GM23338 (cell line): ENCODE measurements at regions not wholly inside any gene's neighbourhood (a gene's known extent, or its start where the extent isn't known, plus 50 kb on each side); places are given as distances from the start of the nearest gene placed in this dataset.

Experiments used
- ATAC-seq: fragments of 200-7000 bp; cut with Tn5 transposase; 3 replicates; pipeline ENCODE4 v1.9.1; 2020
- DNase-seq: peaks from one replicate; pipeline ENCODE4 v3.0.0-alpha.2; 2015; ENCODE audit warnings: low spot score
- H2AFZ ChIP-seq: fragments of 200-600 bp; sonication (generic); 2 replicates; pipeline ENCODE4 v1.8.0; 2016; ENCODE audit warnings: antibody characterized with exemption, mild to moderate bottlenecking, moderate library complexity
- H3F3A ChIP-seq: fragments of 200-600 bp; sonication (generic); replicated peaks from 2 replicates; pipeline ENCODE4 v1.8.0; 2017; ENCODE audit warnings: antibody characterized with exemption, mixed run types, low read depth
- H3K27ac ChIP-seq: fragments of 200-600 bp; sonication (generic); 2 replicates; pipeline ENCODE4 v1.6.1; 2016; ENCODE audit warnings: low read depth
- H3K27me3 ChIP-seq: fragments of 200-600 bp; sonication (generic); 2 replicates; pipeline ENCODE4 v1.8.0; 2016; ENCODE audit warnings: mild to moderate bottlenecking, mixed run types, moderate library complexity; ENCODE audit not compliant: insufficient read depth
- H3K36me3 ChIP-seq: fragments of 200-600 bp; sonication (generic); 2 replicates; pipeline ENCODE4 v1.8.0; 2016; ENCODE audit warnings: mild to moderate bottlenecking; ENCODE audit not compliant: insufficient read depth
- H3K4me1 ChIP-seq: fragments of 200-600 bp; sonication (generic); 2 replicates; pipeline ENCODE4 v1.8.0; 2016; ENCODE audit warnings: mild to moderate bottlenecking, moderate library complexity; ENCODE audit not compliant: insufficient read depth
- H3K4me2 ChIP-seq: fragments of 200-600 bp; sonication (generic); 2 replicates; pipeline ENCODE4 v1.7.1; 2017; ENCODE audit warnings: mixed run types
- H3K4me3 ChIP-seq: fragments of 200-600 bp; sonication (generic); 2 replicates; pipeline ENCODE4 v1.6.1; 2016; ENCODE audit warnings: mixed run types
- H3K79me2 ChIP-seq: fragments of 200-600 bp; sonication (generic); replicated peaks from 2 replicates; pipeline ENCODE4 v1.8.0; 2017; ENCODE audit warnings: mild to moderate bottlenecking; ENCODE audit not compliant: insufficient read depth
- H3K9me2 ChIP-seq: fragments of 200-600 bp; sonication (generic); 2 replicates; pipeline ENCODE4 v1.8.0; 2017; ENCODE audit not compliant: insufficient read depth
- H4K20me1 ChIP-seq: fragments of 200-600 bp; sonication (generic); replicated peaks from 2 replicates; pipeline ENCODE4 v1.8.0; 2017; ENCODE audit warnings: mild to moderate bottlenecking; ENCODE audit not compliant: insufficient read depth
- H3K27ac Mint-ChIP-seq: 2 replicates; pipeline ENCODE4 v1.8.0; 2020; ENCODE audit warnings: inconsistent platforms, mild to moderate bottlenecking, moderate library complexity, mixed read lengths
- H3K27me3 Mint-ChIP-seq: 3 replicates; pipeline ENCODE4 v1.8.0; 2022; ENCODE audit warnings: low read depth, mild to moderate bottlenecking, moderate library complexity, mixed read lengths, inconsistent platforms; ENCODE audit not compliant: insufficient read depth, poor library complexity
- H3K36me3 Mint-ChIP-seq: 3 replicates; pipeline ENCODE4 v1.8.0; 2021; ENCODE audit warnings: low read depth, mild to moderate bottlenecking, inconsistent platforms, moderate library complexity, mixed read lengths
- H3K4me1 Mint-ChIP-seq: 3 replicates; pipeline ENCODE4 v1.8.0; 2020; ENCODE audit warnings: mild to moderate bottlenecking, inconsistent platforms, mixed read lengths
- H3K4me3 Mint-ChIP-seq: 3 replicates; pipeline ENCODE4 v1.8.0; 2021; ENCODE audit warnings: moderate library complexity, mild to moderate bottlenecking, inconsistent platforms, mixed read lengths
- H3K9me3 Mint-ChIP-seq: 3 replicates; pipeline ENCODE4 v1.8.0; 2020; ENCODE audit warnings: moderate library complexity, mild to moderate bottlenecking, inconsistent platforms, mixed read lengths
- CREB1 ChIP-seq: fragments of 250-450 bp; sonication (Bioruptor Pico); IDR thresholded peaks from 2 replicates; pipeline ENCODE4 v1.5.0; 2020; ENCODE audit warnings: low read depth, mild to moderate bottlenecking, moderate library complexity
- CTCF ChIP-seq, 2 experiments: fragments of 200-600 bp in 1 of 2; sonication (generic) in 1 of 2; conservative IDR thresholded peaks; 2 replicates each; pipeline versions ENCODE4 v1.5.1 to v1.6.1; 2016 to 2017; ENCODE audit warnings: antibody characterized with exemption in 2 of 2, low read depth in 2 of 2, mild to moderate bottlenecking in 2 of 2, moderate library complexity in 1 of 2
- ETS1 ChIP-seq: IDR thresholded peaks from 2 replicates; pipeline ENCODE4 v1.6.1; 2016; ENCODE audit warnings: antibody characterized with exemption
- EZH2phosphoT487 ChIP-seq: fragments of 200-600 bp; sonication (generic); IDR thresholded peaks from one replicate; pipeline ENCODE4 v1.8.1; 2018; ENCODE audit warnings: antibody characterized with exemption; ENCODE audit not compliant: unreplicated experiment
- JUNB ChIP-seq: IDR thresholded peaks from one replicate; pipeline ENCODE4 v1.6.1; 2016; ENCODE audit warnings: antibody characterized with exemption; ENCODE audit not compliant: unreplicated experiment
- NANOG ChIP-seq: IDR thresholded peaks from 2 replicates; pipeline ENCODE4 v1.6.1; 2016; ENCODE audit warnings: antibody characterized with exemption, borderline replicate concordance
- STAT1 ChIP-seq: IDR thresholded peaks from one replicate; pipeline ENCODE4 v1.6.1; 2016; ENCODE audit warnings: antibody characterized with exemption; ENCODE audit not compliant: unreplicated experiment
- ZNF114 ChIP-seq: fragments of 250-450 bp; sonication (Bioruptor Pico); IDR thresholded peaks from 2 replicates; pipeline ENCODE4 v1.5.0; 2020; ENCODE audit warnings: mild to moderate bottlenecking, moderate library complexity
- TF ChIP-seq, protein P1 (sequence below): fragments of 250-450 bp; sonication (Bioruptor Pico); IDR thresholded peaks from 2 replicates; pipeline ENCODE4 v1.5.0; 2020; ENCODE audit warnings: mild to moderate bottlenecking, moderate library complexity
- TF ChIP-seq, protein P2 (sequence below): IDR thresholded peaks from one replicate; pipeline ENCODE4 v1.6.1; 2018; ENCODE audit warnings: antibody characterized with exemption; ENCODE audit not compliant: unreplicated experiment

DNA sequence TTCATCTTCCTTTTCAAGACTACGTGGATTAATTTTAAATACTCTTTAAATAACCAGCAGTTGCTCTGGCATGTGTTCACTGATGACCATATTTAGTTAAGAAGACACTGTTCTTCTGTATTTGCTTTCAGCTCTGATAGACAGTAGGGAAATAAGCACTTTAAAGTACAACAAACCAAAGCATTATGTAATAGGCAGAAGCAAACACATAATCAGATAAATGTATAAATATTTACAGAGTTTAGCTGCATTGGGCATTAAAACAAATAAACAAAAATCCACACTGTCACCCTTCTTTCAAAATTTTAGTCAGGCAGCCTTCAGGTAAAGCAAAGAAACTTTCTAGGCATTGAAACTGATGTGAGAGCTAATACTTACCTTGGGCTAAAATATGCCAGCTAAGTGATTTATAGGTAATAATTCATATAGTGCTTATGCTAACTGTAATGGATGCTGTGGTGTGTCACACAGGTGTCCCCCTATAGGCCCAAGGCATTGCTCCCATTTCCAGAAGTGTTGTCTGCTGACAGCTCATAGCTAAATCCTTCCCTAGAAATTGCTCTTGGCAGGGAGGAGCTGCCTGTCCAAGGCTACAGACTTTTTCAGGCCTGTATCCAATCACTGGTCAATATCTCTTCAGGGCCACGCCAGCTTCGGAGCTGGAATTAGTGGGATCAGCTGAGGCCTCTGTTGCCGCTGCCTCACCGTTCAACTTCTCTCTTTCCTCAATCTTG lies 111.5 kb upstream of the CITED2 start (continued):
- TF ChIP-seq, protein P1, sequence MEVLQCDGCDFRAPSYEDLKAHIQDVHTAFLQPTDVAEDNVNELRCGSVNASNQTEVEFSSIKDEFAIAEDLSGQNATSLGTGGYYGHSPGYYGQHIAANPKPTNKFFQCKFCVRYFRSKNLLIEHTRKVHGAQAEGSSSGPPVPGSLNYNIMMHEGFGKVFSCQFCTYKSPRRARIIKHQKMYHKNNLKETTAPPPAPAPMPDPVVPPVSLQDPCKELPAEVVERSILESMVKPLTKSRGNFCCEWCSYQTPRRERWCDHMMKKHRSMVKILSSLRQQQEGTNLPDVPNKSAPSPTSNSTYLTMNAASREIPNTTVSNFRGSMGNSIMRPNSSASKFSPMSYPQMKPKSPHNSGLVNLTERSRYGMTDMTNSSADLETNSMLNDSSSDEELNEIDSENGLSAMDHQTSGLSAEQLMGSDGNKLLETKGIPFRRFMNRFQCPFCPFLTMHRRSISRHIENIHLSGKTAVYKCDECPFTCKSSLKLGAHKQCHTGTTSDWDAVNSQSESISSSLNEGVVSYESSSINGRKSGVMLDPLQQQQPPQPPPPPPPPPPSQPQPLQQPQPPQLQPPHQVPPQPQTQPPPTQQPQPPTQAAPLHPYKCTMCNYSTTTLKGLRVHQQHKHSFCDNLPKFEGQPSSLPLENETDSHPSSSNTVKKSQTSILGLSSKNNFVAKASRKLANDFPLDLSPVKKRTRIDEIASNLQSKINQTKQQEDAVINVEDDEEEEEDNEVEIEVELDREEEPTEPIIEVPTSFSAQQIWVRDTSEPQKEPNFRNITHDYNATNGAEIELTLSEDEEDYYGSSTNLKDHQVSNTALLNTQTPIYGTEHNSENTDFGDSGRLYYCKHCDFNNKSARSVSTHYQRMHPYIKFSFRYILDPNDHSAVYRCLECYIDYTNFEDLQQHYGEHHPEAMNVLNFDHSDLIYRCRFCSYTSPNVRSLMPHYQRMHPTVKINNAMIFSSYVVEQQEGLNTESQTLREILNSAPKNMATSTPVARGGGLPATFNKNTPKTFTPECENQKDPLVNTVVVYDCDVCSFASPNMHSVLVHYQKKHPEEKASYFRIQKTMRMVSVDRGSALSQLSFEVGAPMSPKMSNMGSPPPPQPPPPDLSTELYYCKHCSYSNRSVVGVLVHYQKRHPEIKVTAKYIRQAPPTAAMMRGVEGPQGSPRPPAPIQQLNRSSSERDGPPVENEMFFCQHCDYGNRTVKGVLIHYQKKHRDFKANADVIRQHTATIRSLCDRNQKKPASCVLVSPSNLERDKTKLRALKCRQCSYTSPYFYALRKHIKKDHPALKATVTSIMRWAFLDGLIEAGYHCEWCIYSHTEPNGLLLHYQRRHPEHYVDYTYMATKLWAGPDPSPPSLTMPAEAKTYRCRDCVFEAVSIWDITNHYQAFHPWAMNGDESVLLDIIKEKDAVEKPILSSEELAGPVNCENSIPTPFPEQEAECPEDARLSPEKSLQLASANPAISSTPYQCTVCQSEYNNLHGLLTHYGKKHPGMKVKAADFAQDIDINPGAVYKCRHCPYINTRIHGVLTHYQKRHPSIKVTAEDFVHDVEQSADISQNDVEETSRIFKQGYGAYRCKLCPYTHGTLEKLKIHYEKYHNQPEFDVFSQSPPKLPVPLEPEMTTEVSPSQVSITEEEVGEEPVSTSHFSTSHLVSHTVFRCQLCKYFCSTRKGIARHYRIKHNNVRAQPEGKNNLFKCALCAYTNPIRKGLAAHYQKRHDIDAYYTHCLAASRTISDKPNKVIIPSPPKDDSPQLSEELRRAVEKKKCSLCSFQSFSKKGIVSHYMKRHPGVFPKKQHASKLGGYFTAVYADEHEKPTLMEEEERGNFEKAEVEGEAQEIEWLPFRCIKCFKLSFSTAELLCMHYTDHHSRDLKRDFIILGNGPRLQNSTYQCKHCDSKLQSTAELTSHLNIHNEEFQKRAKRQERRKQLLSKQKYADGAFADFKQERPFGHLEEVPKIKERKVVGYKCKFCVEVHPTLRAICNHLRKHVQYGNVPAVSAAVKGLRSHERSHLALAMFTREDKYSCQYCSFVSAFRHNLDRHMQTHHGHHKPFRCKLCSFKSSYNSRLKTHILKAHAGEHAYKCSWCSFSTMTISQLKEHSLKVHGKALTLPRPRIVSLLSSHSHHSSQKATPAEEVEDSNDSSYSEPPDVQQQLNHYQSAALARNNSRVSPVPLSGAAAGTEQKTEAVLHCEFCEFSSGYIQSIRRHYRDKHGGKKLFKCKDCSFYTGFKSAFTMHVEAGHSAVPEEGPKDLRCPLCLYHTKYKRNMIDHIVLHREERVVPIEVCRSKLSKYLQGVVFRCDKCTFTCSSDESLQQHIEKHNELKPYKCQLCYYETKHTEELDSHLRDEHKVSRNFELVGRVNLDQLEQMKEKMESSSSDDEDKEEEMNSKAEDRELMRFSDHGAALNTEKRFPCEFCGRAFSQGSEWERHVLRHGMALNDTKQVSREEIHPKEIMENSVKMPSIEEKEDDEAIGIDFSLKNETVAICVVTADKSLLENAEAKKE (CRISPR knock-in tag), result no peak
- TF ChIP-seq, protein P2, sequence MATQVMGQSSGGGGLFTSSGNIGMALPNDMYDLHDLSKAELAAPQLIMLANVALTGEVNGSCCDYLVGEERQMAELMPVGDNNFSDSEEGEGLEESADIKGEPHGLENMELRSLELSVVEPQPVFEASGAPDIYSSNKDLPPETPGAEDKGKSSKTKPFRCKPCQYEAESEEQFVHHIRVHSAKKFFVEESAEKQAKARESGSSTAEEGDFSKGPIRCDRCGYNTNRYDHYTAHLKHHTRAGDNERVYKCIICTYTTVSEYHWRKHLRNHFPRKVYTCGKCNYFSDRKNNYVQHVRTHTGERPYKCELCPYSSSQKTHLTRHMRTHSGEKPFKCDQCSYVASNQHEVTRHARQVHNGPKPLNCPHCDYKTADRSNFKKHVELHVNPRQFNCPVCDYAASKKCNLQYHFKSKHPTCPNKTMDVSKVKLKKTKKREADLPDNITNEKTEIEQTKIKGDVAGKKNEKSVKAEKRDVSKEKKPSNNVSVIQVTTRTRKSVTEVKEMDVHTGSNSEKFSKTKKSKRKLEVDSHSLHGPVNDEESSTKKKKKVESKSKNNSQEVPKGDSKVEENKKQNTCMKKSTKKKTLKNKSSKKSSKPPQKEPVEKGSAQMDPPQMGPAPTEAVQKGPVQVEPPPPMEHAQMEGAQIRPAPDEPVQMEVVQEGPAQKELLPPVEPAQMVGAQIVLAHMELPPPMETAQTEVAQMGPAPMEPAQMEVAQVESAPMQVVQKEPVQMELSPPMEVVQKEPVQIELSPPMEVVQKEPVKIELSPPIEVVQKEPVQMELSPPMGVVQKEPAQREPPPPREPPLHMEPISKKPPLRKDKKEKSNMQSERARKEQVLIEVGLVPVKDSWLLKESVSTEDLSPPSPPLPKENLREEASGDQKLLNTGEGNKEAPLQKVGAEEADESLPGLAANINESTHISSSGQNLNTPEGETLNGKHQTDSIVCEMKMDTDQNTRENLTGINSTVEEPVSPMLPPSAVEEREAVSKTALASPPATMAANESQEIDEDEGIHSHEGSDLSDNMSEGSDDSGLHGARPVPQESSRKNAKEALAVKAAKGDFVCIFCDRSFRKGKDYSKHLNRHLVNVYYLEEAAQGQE, result no peak

- no peaks in the 10 kb centered on the region for H3K9me2 ChIP-seq
- H3F3A ChIP-seq, result no peaks in the 10 kb centered on the region
- H3K4me3 Mint-ChIP-seq, result no peak overlapping the region
- H3K9me3 Mint-ChIP-seq, result no peaks in the 10 kb centered on the region
- peaks cover 27% of the 10 kb centered on the region for H3K4me1 ChIP-seq
- H3K27ac ChIP-seq, result no peak overlapping the region
- no peak for ATAC-seq
- no peaks in the 10 kb centered on the region for H3K36me3 ChIP-seq
- H3K4me2 ChIP-seq, result no peak overlapping the region
- peaks cover 31% of the 10 kb centered on the region for H3K4me1 Mint-ChIP-seq
- no peak overlapping the region for H2AFZ ChIP-seq
- no peak overlapping the region for H3K4me3 ChIP-seq
- no peaks in the 10 kb centered on the region for H4K20me1 ChIP-seq
- H3K27ac Mint-ChIP-seq, result no peak overlapping the region
- H3K27me3 ChIP-seq, result no peaks in the 10 kb centered on the region
- no peak for DNase-seq
- no peaks in the 10 kb centered on the region for H3K36me3 Mint-ChIP-seq
- peaks cover 12% of the 10 kb centered on the region for H3K27me3 Mint-ChIP-seq
- no peaks in the 10 kb centered on the region for H3K79me2 ChIP-seq
- TF ChIP-seq JUNB (no peak), EZH2phosphoT487 (no peak), CREB1 (CRISPR knock-in tag) (no peak), STAT1 (no peak), ETS1 (no peak), NANOG (no peak), CTCF (conservative IDR thresholded peaks at IDR 0.05; ENCODE audit: low read depth in 2 of 2) (no peak), ZNF114 (no peak)
Measured at GRCh38 chr6:139485185-139485584, 110.7 kb upstream of the CITED2 start.
